DND-41 (cell line): ENCODE measurements at regions not wholly inside any gene's neighbourhood (a gene's known extent, or its start where the extent isn't known, plus 50 kb on each side); places are given as distances from the start of the nearest gene placed in this dataset.

Experiments used
- ATAC-seq: fragments of 200-7000 bp; cut with Tn5 transposase; 3 replicates; pipeline ENCODE4 v1.9.1; 2021; ENCODE audit warnings: low read depth; ENCODE audit not compliant: insufficient read depth
- DNase-seq: peaks from one replicate; pipeline ENCODE4 v3.0.0-alpha.2; 2020
- H2AFZ ChIP-seq: 2 replicates; pipeline ENCODE4 v1.6.0; 2012; ENCODE audit warnings: low read depth, low read length
- H3K27ac ChIP-seq: 2 replicates; pipeline ENCODE4 v1.5.1; 2012; ENCODE audit warnings: low read length, inconsistent platforms
- H3K27me3 ChIP-seq: fragments of 200-600 bp; sonication (generic); 2 replicates; pipeline ENCODE4 v1.6.0; 2012; ENCODE audit warnings: low read length, mild to moderate bottlenecking, inconsistent platforms; ENCODE audit not compliant: insufficient read depth, poor library complexity
- H3K36me3 ChIP-seq: 2 replicates; pipeline ENCODE4 v1.5.1; 2012; ENCODE audit warnings: low read length, inconsistent platforms; ENCODE audit not compliant: insufficient read depth
- H3K4me1 ChIP-seq: 2 replicates; pipeline ENCODE4 v1.5.1; 2012; ENCODE audit warnings: mild to moderate bottlenecking, low read length; ENCODE audit not compliant: insufficient read depth
- H3K4me2 ChIP-seq: 2 replicates; pipeline ENCODE4 v1.6.0; 2012; ENCODE audit warnings: mild to moderate bottlenecking, moderate library complexity, low read length, inconsistent platforms; ENCODE audit not compliant: insufficient read depth
- H3K4me3 ChIP-seq, 2 experiments: fragments of 200-600 bp in 1 of 2; shearing (Covaris generic) in 1 of 2; 2 replicates each; pipeline ENCODE4 v1.5.1; 2012 to 2016; ENCODE audit warnings: inconsistent platforms in 2 of 2, low read length in 2 of 2, mild to moderate bottlenecking in 2 of 2, low read depth in 1 of 2, moderate library complexity in 1 of 2
- H3K79me2 ChIP-seq: 2 replicates; pipeline ENCODE4 v1.6.0; 2012; ENCODE audit warnings: low read length, inconsistent platforms; ENCODE audit not compliant: insufficient read depth
- H3K9ac ChIP-seq: 2 replicates; pipeline ENCODE4 v1.6.0; 2012; ENCODE audit warnings: low read depth, mild to moderate bottlenecking, inconsistent platforms, low read length, moderate library complexity
- H3K9me3 ChIP-seq: 2 replicates; pipeline ENCODE4 v1.5.1; 2012; ENCODE audit warnings: low read length, moderate library complexity, mild to moderate bottlenecking, inconsistent platforms; ENCODE audit not compliant: insufficient read depth, severe bottlenecking
- H4K20me1 ChIP-seq: 2 replicates; pipeline ENCODE4 v1.6.0; 2012; ENCODE audit warnings: low read length; ENCODE audit not compliant: insufficient read depth
- EZH2 ChIP-seq: IDR thresholded peaks from 3 replicates; pipeline ENCODE4 v1.6.1; 2012; ENCODE audit warnings: borderline replicate concordance, low read depth, mild to moderate bottlenecking, moderate library complexity, low read length, inconsistent platforms; ENCODE audit not compliant: severe bottlenecking
- TF ChIP-seq, protein P1 (sequence below): IDR thresholded peaks from 2 replicates; pipeline ENCODE4 v1.5.1; 2012; ENCODE audit warnings: borderline replicate concordance, low read length, moderate library complexity, mild to moderate bottlenecking; ENCODE audit not compliant: poor library complexity, severe bottlenecking; ENCODE audit errors: extremely low read depth

DNA sequence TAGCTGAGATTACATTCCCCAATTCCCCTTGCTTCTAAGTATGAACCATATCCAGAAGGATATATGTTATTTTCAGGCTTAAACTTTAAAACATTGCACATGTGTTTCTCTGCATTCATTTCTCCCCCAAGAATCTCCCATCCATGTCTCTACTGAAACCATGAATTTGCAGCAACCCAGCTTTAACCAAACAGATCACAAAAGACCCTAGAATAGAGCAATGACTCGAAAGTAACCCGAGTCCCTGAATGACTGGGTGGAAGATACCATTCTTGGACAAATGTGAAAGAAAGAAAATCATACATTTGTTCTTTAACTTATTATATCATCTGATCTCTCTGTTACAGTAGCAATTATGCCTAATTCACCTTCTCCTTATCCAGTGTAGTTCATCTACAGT, 278.7 kb downstream of the IPMK start:
- H2AFZ ChIP-seq, result no peak overlapping the region
- ATAC-seq (no peak), DNase-seq (no peak)

DNA sequence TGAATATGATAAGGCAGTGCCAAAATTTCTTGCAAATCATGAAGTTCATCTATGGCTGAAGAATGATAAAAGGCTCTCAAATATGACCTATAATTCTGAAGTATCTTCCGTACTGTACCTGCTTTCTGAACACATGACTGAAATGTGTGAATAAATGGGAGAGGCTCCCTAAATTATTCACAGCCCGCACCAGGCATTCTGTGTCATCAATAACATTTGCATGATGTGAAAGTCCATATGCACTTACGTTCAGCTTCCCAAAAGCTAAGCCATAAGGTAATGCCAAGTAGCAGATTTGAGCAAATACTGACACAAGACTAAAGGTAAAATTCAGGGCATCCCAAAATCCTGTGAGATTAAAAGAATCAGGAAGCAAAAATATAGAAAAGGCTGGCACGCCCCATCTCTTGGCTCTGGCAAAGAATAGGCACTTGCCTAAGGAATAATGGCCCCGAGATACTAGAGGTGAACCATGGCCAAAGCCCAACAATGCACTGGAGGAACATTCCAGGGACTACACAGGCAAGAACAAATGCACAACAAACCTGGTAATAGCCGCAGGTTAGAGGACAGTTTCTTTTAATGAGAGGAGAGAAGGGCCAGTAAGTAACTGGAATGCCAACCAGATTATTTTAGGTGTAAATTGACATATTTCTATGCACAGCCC, 280.5 kb downstream of the IPMK start:
- no peaks in the 10 kb centered on the region for H3K27me3 ChIP-seq
- H3K36me3 ChIP-seq, result no peaks in the 10 kb centered on the region
- no peaks in the 10 kb centered on the region for H3K9me3 ChIP-seq
- H3K4me2 ChIP-seq, result no peak overlapping the region
- no peaks in the 10 kb centered on the region for H4K20me1 ChIP-seq
- H3K79me2 ChIP-seq, result no peaks in the 10 kb centered on the region
- ATAC-seq, result no peak
- H2AFZ ChIP-seq, result no peak overlapping the region
- H3K4me1 ChIP-seq, result no peaks in the 10 kb centered on the region
- TF ChIP-seq, protein P1, sequence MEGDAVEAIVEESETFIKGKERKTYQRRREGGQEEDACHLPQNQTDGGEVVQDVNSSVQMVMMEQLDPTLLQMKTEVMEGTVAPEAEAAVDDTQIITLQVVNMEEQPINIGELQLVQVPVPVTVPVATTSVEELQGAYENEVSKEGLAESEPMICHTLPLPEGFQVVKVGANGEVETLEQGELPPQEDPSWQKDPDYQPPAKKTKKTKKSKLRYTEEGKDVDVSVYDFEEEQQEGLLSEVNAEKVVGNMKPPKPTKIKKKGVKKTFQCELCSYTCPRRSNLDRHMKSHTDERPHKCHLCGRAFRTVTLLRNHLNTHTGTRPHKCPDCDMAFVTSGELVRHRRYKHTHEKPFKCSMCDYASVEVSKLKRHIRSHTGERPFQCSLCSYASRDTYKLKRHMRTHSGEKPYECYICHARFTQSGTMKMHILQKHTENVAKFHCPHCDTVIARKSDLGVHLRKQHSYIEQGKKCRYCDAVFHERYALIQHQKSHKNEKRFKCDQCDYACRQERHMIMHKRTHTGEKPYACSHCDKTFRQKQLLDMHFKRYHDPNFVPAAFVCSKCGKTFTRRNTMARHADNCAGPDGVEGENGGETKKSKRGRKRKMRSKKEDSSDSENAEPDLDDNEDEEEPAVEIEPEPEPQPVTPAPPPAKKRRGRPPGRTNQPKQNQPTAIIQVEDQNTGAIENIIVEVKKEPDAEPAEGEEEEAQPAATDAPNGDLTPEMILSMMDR, result no peak
- TF ChIP-seq EZH2, result no peak
- no peak overlapping the region for H3K4me3 ChIP-seq
- H3K27ac ChIP-seq, result no peak overlapping the region
- no peak for DNase-seq
- H3K9ac ChIP-seq, result no peak overlapping the region

More for the DNA sequence above, 278.7 kb downstream of the IPMK start:
- no peaks in the 10 kb centered on the region for H3K79me2 ChIP-seq
- TF ChIP-seq, protein P1, result no peak
- no peak for TF ChIP-seq EZH2
- H3K9ac ChIP-seq, result no peak overlapping the region
- no peaks in the 10 kb centered on the region for H3K27me3 ChIP-seq
- H3K4me1 ChIP-seq, result no peaks in the 10 kb centered on the region
- H3K4me3 ChIP-seq, result no peak overlapping the region
- no peak overlapping the region for H3K27ac ChIP-seq
- H3K36me3 ChIP-seq, result no peaks in the 10 kb centered on the region
- H3K4me2 ChIP-seq, result no peak overlapping the region
- H3K9me3 ChIP-seq, result no peaks in the 10 kb centered on the region
- H4K20me1 ChIP-seq, result no peaks in the 10 kb centered on the region

DNA sequence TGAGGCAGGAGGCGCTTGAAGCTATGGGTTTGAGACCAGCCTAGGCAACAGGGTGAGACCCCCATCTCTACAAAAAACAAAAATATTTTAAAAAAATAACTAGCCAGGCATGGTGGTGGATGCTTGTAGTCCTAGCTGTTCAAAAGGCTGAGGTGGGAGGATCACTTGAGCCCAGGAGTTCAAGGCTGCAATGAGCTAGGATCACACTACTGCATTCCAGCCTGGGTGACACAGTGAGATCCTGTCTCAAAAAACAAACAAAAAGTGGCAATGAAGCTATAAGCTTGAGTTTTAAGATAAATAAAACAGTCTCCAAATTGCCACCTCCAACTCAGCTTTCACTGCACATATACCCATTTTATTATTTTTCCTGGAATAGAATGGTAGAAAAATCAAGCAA, 281.3 kb downstream of the IPMK start:
- Histone ChIP-seq H3K79me2 (no peaks in the 10 kb centered on the region), H3K27me3 (no peaks in the 10 kb centered on the region), H3K9me3 (no peaks in the 10 kb centered on the region), H3K36me3 (no peaks in the 10 kb centered on the region), H3K9ac (no peak overlapping the region), H3K4me1 (no peaks in the 10 kb centered on the region), H3K27ac (no peak overlapping the region), H3K4me3 (no peak overlapping the region), H3K4me2 (no peak overlapping the region), H2AFZ (no peak overlapping the region), H4K20me1 (no peaks in the 10 kb centered on the region)
- ATAC-seq, result no peak
- no peak for DNase-seq
- TF ChIP-seq, protein P1, result no peak
- TF ChIP-seq EZH2, result no peak
